OCI-LY7 (cell line): ENCODE measurements at regions not wholly inside any gene's neighbourhood (a gene's known extent, or its start where the extent isn't known, plus 50 kb on each side); places are given as distances from the start of the nearest gene placed in this dataset.
"Not testable (repeated sequence)": the region's sequence is repeated elsewhere in the genome, so short reads cannot be mapped to it uniquely, and the experiment has no call there.

Source experiments
- BruUV-seq: library from RNA; stranded (reverse); fragments of 400-500 nt; replicated peaks from 2 replicates; lab custom pipeline; 2021; lab: Mats Ljungman, UMichigan
- CTCF ChIA-PET: fragments of 300-600 bp; sonication (Branson Sonifier 250); formaldehyde crosslinking; loops from one replicate; lab custom pipeline; 2022; ENCODE audit warnings: antibody characterized with exemption; ENCODE audit not compliant: unreplicated experiment; lab: Charles Lee
- POLR2A ChIA-PET: fragments of 300-600 bp; sonication (Branson Sonifier 250); formaldehyde crosslinking; loops from one replicate; lab custom pipeline; 2022; ENCODE audit warnings: antibody characterized with exemption; lab: Charles Lee
- DNase-seq: peaks from one replicate; pipeline ENCODE4 v3.0.0-alpha.2; 2015; ENCODE audit warnings: low spot score
- H2AFZ ChIP-seq: fragments of 200-600 bp; sonication (generic), shearing (Covaris generic); 2 replicates; pipeline ENCODE4 v1.6.1; 2014; ENCODE audit warnings: mild to moderate bottlenecking, antibody characterized with exemption, low read length, moderate library complexity
- H3K27ac ChIP-seq: fragments of 200-600 bp; sonication (generic); 2 replicates; pipeline ENCODE4 v1.5.1; 2014; ENCODE audit warnings: mixed run types, low read depth, mild to moderate bottlenecking, moderate library complexity, low read length, inconsistent platforms; ENCODE audit not compliant: poor library complexity, severe bottlenecking
- H3K36me3 ChIP-seq: fragments of 200-600 bp; sonication (generic); 2 replicates; pipeline ENCODE4 v1.6.1; 2014; ENCODE audit warnings: mild to moderate bottlenecking, antibody characterized with exemption, low read length, moderate library complexity, mixed read lengths; ENCODE audit not compliant: insufficient read depth
- H3K4me1 ChIP-seq: fragments of 200-600 bp; sonication (generic); 2 replicates; pipeline ENCODE4 v1.5.1; 2014; ENCODE audit warnings: mild to moderate bottlenecking, low read length; ENCODE audit not compliant: insufficient read depth, poor library complexity, severe bottlenecking
- H3K4me2 ChIP-seq: fragments of 200-600 bp; sonication (generic); 2 replicates; pipeline ENCODE4 v1.6.1; 2014; ENCODE audit warnings: mild to moderate bottlenecking, low read length
- H3K4me3 ChIP-seq: fragments of 200-600 bp; sonication (generic); 2 replicates; pipeline ENCODE4 v1.5.1; 2014; ENCODE audit warnings: mild to moderate bottlenecking, low read depth, low read length; ENCODE audit not compliant: poor library complexity, severe bottlenecking
- H3K79me2 ChIP-seq: fragments of 200-600 bp; sonication (generic); 2 replicates; pipeline ENCODE4 v1.6.1; 2016; ENCODE audit warnings: low read depth, mild to moderate bottlenecking, low read length, moderate library complexity, mixed read lengths; ENCODE audit not compliant: insufficient read depth
- H3K9me2 ChIP-seq: fragments of 200-600 bp; sonication (generic); 2 replicates; pipeline ENCODE4 v1.6.1; 2016; ENCODE audit warnings: mild to moderate bottlenecking, low read length, mixed read lengths; ENCODE audit not compliant: insufficient read depth
- H3K9me3 ChIP-seq: fragments of 200-600 bp; sonication (generic); 2 replicates; pipeline ENCODE4 v1.6.1; 2014; ENCODE audit warnings: mild to moderate bottlenecking, mixed run types, low read length, mixed read lengths
- H4K20me1 ChIP-seq: fragments of 200-600 bp; sonication (generic); 2 replicates; pipeline ENCODE4 v1.6.1; 2014; ENCODE audit warnings: mild to moderate bottlenecking, antibody characterized with exemption, low read length, moderate library complexity, mixed read lengths; ENCODE audit not compliant: insufficient read depth
- CTCF ChIP-seq: fragments of 200-600 bp; sonication (generic); conservative IDR thresholded peaks from 2 replicates; pipeline ENCODE4 v1.5.1; 2014; ENCODE audit warnings: mild to moderate bottlenecking, antibody characterized with exemption, low read length, moderate library complexity, mixed read lengths
- EZH2phosphoT487 ChIP-seq: fragments of 200-600 bp; sonication (generic); IDR thresholded peaks from 2 replicates; pipeline ENCODE4 v1.6.1; 2018; ENCODE audit warnings: low read depth, borderline replicate concordance, mild to moderate bottlenecking, mixed run types, antibody characterized with exemption, low read length, moderate library complexity, mixed read lengths
- intact Hi-C: fragments of 100-400 bp; cut with micrococcal nuclease; formaldehyde crosslinking; loops from one replicate; pipeline ENCODE4 v1.10.0; 2022; ENCODE audit not compliant: unreplicated experiment

DNA sequence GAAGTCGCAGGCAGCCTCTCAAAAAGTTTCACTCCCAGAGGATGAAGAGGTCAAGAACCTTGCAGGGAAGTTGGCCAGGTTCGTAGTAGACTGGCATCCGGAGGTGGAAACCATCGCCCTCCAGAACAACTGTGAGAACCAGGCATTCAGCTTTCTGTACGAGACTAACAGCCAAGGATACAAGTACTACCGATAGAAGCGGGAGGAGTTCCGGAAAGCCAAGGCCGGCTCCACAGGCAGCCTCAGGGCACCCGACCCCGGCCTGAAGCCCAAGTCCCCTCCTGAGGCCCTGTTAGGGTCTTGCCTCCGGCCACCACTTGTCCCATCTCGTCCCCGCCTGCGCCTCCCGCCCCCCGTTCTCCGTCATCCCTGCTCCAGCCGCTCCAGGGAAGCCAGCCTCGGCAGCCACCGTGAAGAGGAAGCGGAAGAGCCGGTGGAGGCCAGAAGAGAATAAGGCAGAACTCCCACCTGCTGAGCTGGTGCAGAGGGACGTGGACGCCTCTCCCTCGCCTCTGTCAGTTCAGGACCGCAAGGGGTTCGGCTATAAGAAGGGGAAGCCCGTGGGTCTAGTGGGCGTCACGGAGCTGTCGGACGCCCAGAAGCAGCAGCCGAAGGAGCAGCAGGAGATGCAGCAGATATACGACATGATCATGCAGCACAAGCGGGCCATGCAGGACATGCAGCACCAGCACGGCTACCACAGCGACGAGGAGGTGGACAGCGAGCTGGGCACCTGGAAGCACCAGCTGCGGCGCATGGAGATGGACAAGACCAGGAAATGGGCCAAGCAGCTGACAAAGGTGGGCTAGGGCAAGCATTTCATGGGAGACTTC lies 366.8 kb upstream of the ATXN7L3B start:
- TF ChIP-seq EZH2phosphoT487: no peak
- no peak for TF ChIP-seq CTCF
- no peaks in the 10 kb centered on the region for H4K20me1 ChIP-seq
- intact Hi-C loops: no loop called here
- no peak overlapping the region for H3K4me2 ChIP-seq
- H3K4me3 ChIP-seq: no peak overlapping the region
- H3K27ac ChIP-seq: no peak overlapping the region
- H3K36me3 ChIP-seq: no peaks in the 10 kb centered on the region
- ChIA-PET POLR2A (no interaction called here), CTCF (no interaction called here)
- no peak for DNase-seq
- no peaks in the 10 kb centered on the region for H3K79me2 ChIP-seq
- H3K4me1 ChIP-seq: no peaks in the 10 kb centered on the region
- H3K9me3 ChIP-seq: no peaks in the 10 kb centered on the region
- H3K9me2 ChIP-seq: no peaks in the 10 kb centered on the region
- no peak overlapping the region for H2AFZ ChIP-seq
- BruUV-seq: no TSS peak

DNA sequence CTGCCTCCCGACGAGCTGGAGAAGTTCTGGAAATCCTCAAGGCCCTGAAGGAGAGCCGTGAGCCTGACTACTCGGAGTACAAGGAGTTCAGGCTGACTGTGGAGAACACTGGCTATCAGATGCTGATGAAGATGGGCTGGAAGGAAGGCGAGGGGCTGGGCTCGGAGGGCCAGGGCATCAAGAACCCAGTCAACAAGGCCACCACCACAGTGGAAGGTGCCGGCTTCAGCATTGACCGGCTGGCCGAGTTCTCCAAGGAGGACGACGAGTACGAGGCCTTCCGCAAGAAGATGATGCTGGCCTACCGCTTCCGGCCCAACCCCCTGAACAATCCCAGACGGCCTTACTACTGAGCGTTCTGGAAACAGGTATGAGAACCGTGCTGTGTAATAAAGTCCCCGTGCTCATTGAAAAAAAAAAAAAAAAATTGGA lies 366.1 kb upstream of the ATXN7L3B start:
- Histone ChIP-seq H3K9me2 (no peaks in the 10 kb centered on the region), H3K79me2 (no peaks in the 10 kb centered on the region), H3K4me3 (no peak overlapping the region), H3K27ac (no peak overlapping the region), H2AFZ (no peak overlapping the region), H3K9me3 (no peaks in the 10 kb centered on the region), H3K4me2 (no peak overlapping the region), H3K4me1 (no peaks in the 10 kb centered on the region), H4K20me1 (no peaks in the 10 kb centered on the region), H3K36me3 (no peaks in the 10 kb centered on the region)
- no peak for TF ChIP-seq CTCF
- no peak for TF ChIP-seq EZH2phosphoT487
- intact Hi-C loops: no loop called here
- ChIA-PET POLR2A (no interaction called here), CTCF (no interaction called here)
- BruUV-seq: no TSS peak
- DNase-seq: no peak

- DNase-seq, BruUV-seq: not testable (repeated sequence)
- POLR2A ChIA-PET: interaction anchor here (1.5 kb wide), 1 partner anchor 9 kb away, joined by 3 read pairs; no protein-coding TSS in a partner anchor
These were observed 362.7 kb upstream of the ATXN7L3B start for GRCh38 chr12:74174961-74175360.

More at GRCh38 chr12:74174961-74175360, 362.7 kb upstream of the ATXN7L3B start:
- H3K27ac ChIP-seq, H3K4me2 ChIP-seq, CTCF ChIA-PET, H3K9me2 ChIP-seq, H3K9me3 ChIP-seq, H3K4me1 ChIP-seq, H4K20me1 ChIP-seq, intact Hi-C loops, H3K36me3 ChIP-seq, H3K79me2 ChIP-seq, H3K4me3 ChIP-seq, H2AFZ ChIP-seq: not testable (repeated sequence)
